ENCODE measurements at regions not wholly inside any gene's neighbourhood (a gene's known extent, or its start where the extent isn't known, plus 50 kb on each side); places are given as distances from the start of the nearest gene placed in this dataset.

DNA sequence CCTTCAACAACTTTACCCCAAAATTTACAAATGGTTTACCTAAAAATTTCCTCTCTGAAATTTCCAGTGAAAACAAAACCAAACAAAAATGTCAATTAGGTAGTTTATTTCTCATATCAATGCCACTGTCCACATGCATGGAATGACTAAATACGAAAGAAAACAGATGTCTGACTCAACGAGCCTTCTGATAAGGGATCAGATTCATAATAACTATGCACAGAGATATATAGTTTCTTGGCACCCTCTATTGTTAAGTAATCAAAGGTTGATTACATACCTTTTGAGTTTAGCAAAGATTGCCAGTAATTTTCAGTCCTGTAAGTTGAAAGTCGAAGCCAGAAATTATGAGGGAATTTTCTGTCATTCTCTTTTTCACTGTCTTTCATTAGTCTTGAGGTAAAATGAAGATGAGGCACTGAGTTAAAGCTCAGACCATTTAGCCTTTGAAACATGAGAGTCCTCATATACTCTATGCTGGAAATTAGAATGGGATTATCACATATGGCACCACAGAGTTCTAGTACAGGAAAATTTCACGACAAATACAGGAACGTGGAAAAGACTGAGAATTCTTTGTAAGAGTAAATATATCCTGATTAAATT lies 519.1 kb upstream of the ANKRD30A start:
- Mint-ChIP-seq H3K4me1 (no peaks in the 10 kb centered on the region), H3K27me3 (no peaks in the 10 kb centered on the region), H3K36me3 (no peaks in the 10 kb centered on the region), H3K9me3 (peaks cover 4 to 14% (median 9%) of the 10 kb centered on the region in 3 donors), H3K27ac (no peak overlapping the region), H3K4me3 (no peak overlapping the region)
- ATAC-seq (replicated peaks in 1 of 4) (no peak), DNase-seq (no peak)
- Histone ChIP-seq H3K9me3 (no peaks in the 10 kb centered on the region), H3K36me3 (ENCODE audit: control insufficient read depth in 2 of 2, extremely low read depth in 1 of 2, insufficient read depth in 1 of 2, low read length in 1 of 2) (no peaks in the 10 kb centered on the region), H3K4me3 (ENCODE audit: control insufficient read depth in 1 of 2, extremely low read depth in 1 of 2, low read length in 1 of 2) (no peak overlapping the region), H3K4me1 (ENCODE audit: control insufficient read depth in 1 of 2, extremely low read depth in 1 of 2, insufficient read depth in 2 of 2, low read length in 2 of 2) (no peaks in the 10 kb centered on the region), H3K27ac (ENCODE audit: low read length) (no peak overlapping the region), H3K27me3 (replicated peaks in 1 of 2; ENCODE audit: control insufficient read depth in 2 of 2, extremely low read depth in 1 of 2, insufficient read depth in 2 of 2, low read length in 1 of 2) (no peaks in the 10 kb centered on the region)
- no CpG with 5 or more reads among the region's 5 CpGs for WGBS (ENCODE audit: insufficient coverage)
- CTCF ChIA-PET: no interaction called here
- POLR2A ChIA-PET: no interaction called here

GRCh38 chr10:36604316-36604715 lies 521.1 kb upstream of the ANKRD30A start:
- Mint-ChIP-seq H3K4me1 (no peaks in the 10 kb centered on the region), H3K27me3 (no peaks in the 10 kb centered on the region), H3K36me3 (no peaks in the 10 kb centered on the region), H3K4me3 (no peak overlapping the region), H3K9me3 (peaks cover 4 to 18% (median 15%) of the 10 kb centered on the region in 3 donors), H3K27ac (no peak overlapping the region)
- POLR2A ChIA-PET: no interaction called here
- 100% methylated on average over 1 of the region's 2 CpGs for WGBS (ENCODE audit: insufficient coverage)
- H3K4me3 ChIP-seq (ENCODE audit: control insufficient read depth in 1 of 2, extremely low read depth in 1 of 2, low read length in 1 of 2): no peak overlapping the region
- H3K36me3 ChIP-seq (ENCODE audit: control insufficient read depth in 2 of 2, extremely low read depth in 1 of 2, insufficient read depth in 1 of 2, low read length in 1 of 2): no peaks in the 10 kb centered on the region
- H3K4me1 ChIP-seq (ENCODE audit: control insufficient read depth in 1 of 2, extremely low read depth in 1 of 2, insufficient read depth in 2 of 2, low read length in 2 of 2): no peaks in the 10 kb centered on the region
- CTCF ChIA-PET: no interaction called here
- DNase-seq (no peak), ATAC-seq (replicated peaks in 1 of 4) (no peak)
- H3K9me3 ChIP-seq: no peaks in the 10 kb centered on the region
- no peaks in the 10 kb centered on the region for H3K27me3 ChIP-seq (replicated peaks in 1 of 2; ENCODE audit: control insufficient read depth in 2 of 2, extremely low read depth in 1 of 2, insufficient read depth in 2 of 2, low read length in 1 of 2)
- no peak overlapping the region for H3K27ac ChIP-seq (ENCODE audit: low read length)

GRCh38 chr10:36603688-36604087 lies 521.7 kb upstream of the ANKRD30A start:
- DNase-seq (no peak), ATAC-seq (replicated peaks in 1 of 4) (no peak)
- H3K36me3 ChIP-seq (ENCODE audit: control insufficient read depth in 2 of 2, extremely low read depth in 1 of 2, insufficient read depth in 1 of 2, low read length in 1 of 2): no peaks in the 10 kb centered on the region
- no CpG with 5 or more reads among the region's 4 CpGs for WGBS (ENCODE audit: insufficient coverage)
- Mint-ChIP-seq H3K27ac (no peak overlapping the region), H3K27me3 (no peaks in the 10 kb centered on the region), H3K9me3 (peaks cover 0 to 14% (median 14%) of the 10 kb centered on the region in 3 donors), H3K4me3 (no peak overlapping the region), H3K4me1 (no peaks in the 10 kb centered on the region), H3K36me3 (no peaks in the 10 kb centered on the region)
- H3K9me3 ChIP-seq: no peaks in the 10 kb centered on the region
- POLR2A ChIA-PET: no interaction called here
- H3K27me3 ChIP-seq (replicated peaks in 1 of 2; ENCODE audit: control insufficient read depth in 2 of 2, extremely low read depth in 1 of 2, insufficient read depth in 2 of 2, low read length in 1 of 2): no peaks in the 10 kb centered on the region
- CTCF ChIA-PET: no interaction called here
- H3K4me1 ChIP-seq (ENCODE audit: control insufficient read depth in 1 of 2, extremely low read depth in 1 of 2, insufficient read depth in 2 of 2, low read length in 2 of 2): no peaks in the 10 kb centered on the region
- H3K4me3 ChIP-seq (ENCODE audit: control insufficient read depth in 1 of 2, extremely low read depth in 1 of 2, low read length in 1 of 2): no peak overlapping the region
- H3K27ac ChIP-seq (ENCODE audit: low read length): no peak overlapping the region

GRCh38 chr10:36602374-36602773 lies 523.0 kb upstream of the ANKRD30A start:
- ChIA-PET CTCF (no interaction called here), POLR2A (no interaction called here)
- Mint-ChIP-seq H3K9me3 (peaks cover 4 to 14% (median 11%) of the 10 kb centered on the region in 3 donors), H3K36me3 (no peaks in the 10 kb centered on the region), H3K27me3 (no peaks in the 10 kb centered on the region), H3K27ac (no peak overlapping the region), H3K4me1 (no peaks in the 10 kb centered on the region), H3K4me3 (no peak overlapping the region)
- Histone ChIP-seq H3K4me1 (ENCODE audit: control insufficient read depth in 1 of 2, extremely low read depth in 1 of 2, insufficient read depth in 2 of 2, low read length in 2 of 2) (no peaks in the 10 kb centered on the region), H3K36me3 (ENCODE audit: control insufficient read depth in 2 of 2, extremely low read depth in 1 of 2, insufficient read depth in 1 of 2, low read length in 1 of 2) (no peaks in the 10 kb centered on the region), H3K27ac (ENCODE audit: low read length) (no peak overlapping the region), H3K27me3 (replicated peaks in 1 of 2; ENCODE audit: control insufficient read depth in 2 of 2, extremely low read depth in 1 of 2, insufficient read depth in 2 of 2, low read length in 1 of 2) (no peaks in the 10 kb centered on the region), H3K4me3 (ENCODE audit: control insufficient read depth in 1 of 2, extremely low read depth in 1 of 2, low read length in 1 of 2) (no peak overlapping the region), H3K9me3 (no peaks in the 10 kb centered on the region)
- DNase-seq (no peak), ATAC-seq (replicated peaks in 1 of 4) (no peak)
- no CpG with 5 or more reads among the region's 4 CpGs for WGBS (ENCODE audit: insufficient coverage)

DNA sequence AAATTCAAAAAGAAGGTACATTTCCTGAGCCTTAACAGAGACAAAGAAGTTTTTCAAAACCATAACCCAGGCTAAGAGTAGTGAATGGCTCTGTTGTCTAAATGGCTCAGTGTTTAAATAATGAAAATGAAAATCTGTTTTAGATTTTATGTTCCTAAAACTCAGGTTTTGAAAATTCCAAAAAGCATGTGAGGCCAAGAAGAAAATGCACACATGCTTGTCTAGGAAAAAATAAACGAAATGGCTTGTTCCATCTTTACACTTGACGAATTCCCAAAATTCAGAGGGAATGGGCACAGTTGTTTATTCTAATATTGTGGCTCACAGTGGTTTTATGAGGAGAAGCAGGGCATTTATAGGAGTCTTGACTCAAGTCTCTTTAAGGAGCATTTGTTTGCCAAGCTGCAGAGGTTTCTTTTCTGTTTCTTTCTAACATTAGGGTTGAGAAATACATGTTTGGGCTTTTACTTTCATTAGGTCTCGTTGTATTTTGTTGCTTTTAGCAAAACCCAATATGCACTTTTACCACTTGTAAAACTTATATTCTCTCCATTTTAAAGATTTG lies 527.6 kb upstream of the ANKRD30A start:
- CTCF ChIA-PET: no interaction called here
- no peak overlapping the region for H3K4me3 ChIP-seq (ENCODE audit: control insufficient read depth in 1 of 2, extremely low read depth in 1 of 2, low read length in 1 of 2)
- no peaks in the 10 kb centered on the region for H3K4me1 Mint-ChIP-seq
- DNase-seq (no peak), ATAC-seq (replicated peaks in 1 of 4) (no peak)
- H3K9me3 Mint-ChIP-seq: peaks cover 11 to 19% (median 11%) of the 10 kb centered on the region in 3 donors
- H3K9me3 ChIP-seq: no peaks in the 10 kb centered on the region
- no peak overlapping the region for H3K4me3 Mint-ChIP-seq
- 60% methylated on average over 1 of the region's 3 CpGs for WGBS (ENCODE audit: insufficient coverage)
- no peaks in the 10 kb centered on the region for H3K27me3 ChIP-seq (replicated peaks in 1 of 2; ENCODE audit: control insufficient read depth in 2 of 2, extremely low read depth in 1 of 2, insufficient read depth in 2 of 2, low read length in 1 of 2)
- H3K27ac ChIP-seq (ENCODE audit: low read length): no peak overlapping the region
- no peak overlapping the region for H3K27ac Mint-ChIP-seq
- no peaks in the 10 kb centered on the region for H3K27me3 Mint-ChIP-seq
- H3K36me3 ChIP-seq (ENCODE audit: control insufficient read depth in 2 of 2, extremely low read depth in 1 of 2, insufficient read depth in 1 of 2, low read length in 1 of 2): no peaks in the 10 kb centered on the region
- H3K36me3 Mint-ChIP-seq: no peaks in the 10 kb centered on the region
- POLR2A ChIA-PET: no interaction called here
- no peaks in the 10 kb centered on the region for H3K4me1 ChIP-seq (ENCODE audit: control insufficient read depth in 1 of 2, extremely low read depth in 1 of 2, insufficient read depth in 2 of 2, low read length in 2 of 2)

- H3K27ac Mint-ChIP-seq: no peak overlapping the region
- H3K4me1 Mint-ChIP-seq: no peaks in the 10 kb centered on the region
- WGBS (ENCODE audit: insufficient coverage): no CpG with 5 or more reads among the region's 5 CpGs
- ChIA-PET POLR2A (no interaction called here), CTCF (no interaction called here)
- H3K27me3 Mint-ChIP-seq: no peaks in the 10 kb centered on the region
- no peaks in the 10 kb centered on the region for H3K9me3 ChIP-seq
- H3K27me3 ChIP-seq (replicated peaks in 1 of 2; ENCODE audit: control insufficient read depth in 2 of 2, extremely low read depth in 1 of 2, insufficient read depth in 2 of 2, low read length in 1 of 2): no peaks in the 10 kb centered on the region
- H3K4me1 ChIP-seq (ENCODE audit: control insufficient read depth in 1 of 2, extremely low read depth in 1 of 2, insufficient read depth in 2 of 2, low read length in 2 of 2): no peaks in the 10 kb centered on the region
- H3K4me3 ChIP-seq (ENCODE audit: control insufficient read depth in 1 of 2, extremely low read depth in 1 of 2, low read length in 1 of 2): no peak overlapping the region
- DNase-seq (no peak), ATAC-seq (replicated peaks in 1 of 4) (no peak)
- H3K36me3 Mint-ChIP-seq: no peaks in the 10 kb centered on the region
- no peak overlapping the region for H3K27ac ChIP-seq (ENCODE audit: low read length)
- H3K9me3 Mint-ChIP-seq: peaks cover 3 to 21% (median 20%) of the 10 kb centered on the region in 3 donors
- H3K4me3 Mint-ChIP-seq: no peak overlapping the region
- no peaks in the 10 kb centered on the region for H3K36me3 ChIP-seq (ENCODE audit: control insufficient read depth in 2 of 2, extremely low read depth in 1 of 2, insufficient read depth in 1 of 2, low read length in 1 of 2)
Measured at GRCh38 chr10:36592964-36593363, 532.4 kb upstream of the ANKRD30A start.

DNA sequence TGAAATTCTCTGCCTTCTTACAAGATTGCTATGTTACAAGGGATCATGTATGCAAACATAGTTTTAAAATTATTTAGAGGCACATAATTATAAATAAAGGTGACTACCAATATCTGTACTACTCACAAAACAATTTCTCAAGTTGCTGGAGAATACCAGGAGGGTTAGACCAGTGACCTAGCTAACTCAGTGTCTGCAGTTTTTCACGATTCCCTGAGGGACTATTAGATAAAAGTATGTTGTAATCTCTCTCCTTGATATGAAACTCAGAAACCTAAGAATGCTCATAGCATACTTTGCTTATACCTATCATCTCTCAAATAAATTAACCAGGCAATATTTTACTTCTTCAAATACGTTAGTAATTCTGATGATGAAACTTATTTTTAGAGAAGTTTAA lies 534.0 kb upstream of the ANKRD30A start:
- DNase-seq (no peak), ATAC-seq (replicated peaks in 1 of 4) (no peak)
- Histone ChIP-seq H3K27me3 (replicated peaks in 1 of 2; ENCODE audit: control insufficient read depth in 2 of 2, extremely low read depth in 1 of 2, insufficient read depth in 2 of 2, low read length in 1 of 2) (no peaks in the 10 kb centered on the region), H3K4me3 (ENCODE audit: control insufficient read depth in 1 of 2, extremely low read depth in 1 of 2, low read length in 1 of 2) (no peak overlapping the region), H3K36me3 (ENCODE audit: control insufficient read depth in 2 of 2, extremely low read depth in 1 of 2, insufficient read depth in 1 of 2, low read length in 1 of 2) (no peaks in the 10 kb centered on the region), H3K27ac (ENCODE audit: low read length) (no peak overlapping the region), H3K9me3 (no peaks in the 10 kb centered on the region), H3K4me1 (ENCODE audit: control insufficient read depth in 1 of 2, extremely low read depth in 1 of 2, insufficient read depth in 2 of 2, low read length in 2 of 2) (no peaks in the 10 kb centered on the region)
- POLR2A ChIA-PET: no interaction called here
- Mint-ChIP-seq H3K27me3 (no peaks in the 10 kb centered on the region), H3K27ac (no peak overlapping the region), H3K36me3 (no peaks in the 10 kb centered on the region), H3K4me1 (no peaks in the 10 kb centered on the region), H3K9me3 (peaks cover 4 to 22% (median 18%) of the 10 kb centered on the region in 3 donors), H3K4me3 (no peak overlapping the region)
- WGBS (ENCODE audit: insufficient coverage): no CpG with 5 or more reads among the region's 2 CpGs
- CTCF ChIA-PET: no interaction called here
